ENCODE measurements at regions not wholly inside any gene's neighbourhood (a gene's known extent, or its start where the extent isn't known, plus 50 kb on each side); places are given as distances from the start of the nearest gene placed in this dataset.
"Not testable (repeated sequence)": the region's sequence is repeated elsewhere in the genome, so short reads cannot be mapped to it uniquely, and the experiment has no call there.

DNA sequence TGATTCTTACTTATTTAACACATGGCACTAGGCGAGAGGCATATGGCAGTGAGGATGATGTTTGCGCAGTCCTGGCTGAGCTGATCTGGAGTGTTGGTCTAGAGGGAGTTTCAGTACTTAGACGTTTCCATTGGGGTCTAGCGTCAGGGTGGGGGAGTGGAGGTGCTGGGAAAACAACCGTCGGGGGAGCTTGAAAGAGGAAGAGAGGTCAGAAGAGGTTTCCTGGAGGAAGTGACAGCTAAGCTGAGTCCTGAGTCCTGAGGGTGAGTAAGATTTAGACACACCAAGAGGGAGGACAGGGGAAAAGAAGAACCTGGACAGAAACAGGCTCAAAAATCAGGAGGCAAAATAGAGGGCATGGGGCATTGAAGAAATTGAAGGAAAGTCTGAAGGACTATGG, 81.4 kb downstream of the ALOX5AP start:
- peak; percentile 54 for DNase-seq

DNA sequence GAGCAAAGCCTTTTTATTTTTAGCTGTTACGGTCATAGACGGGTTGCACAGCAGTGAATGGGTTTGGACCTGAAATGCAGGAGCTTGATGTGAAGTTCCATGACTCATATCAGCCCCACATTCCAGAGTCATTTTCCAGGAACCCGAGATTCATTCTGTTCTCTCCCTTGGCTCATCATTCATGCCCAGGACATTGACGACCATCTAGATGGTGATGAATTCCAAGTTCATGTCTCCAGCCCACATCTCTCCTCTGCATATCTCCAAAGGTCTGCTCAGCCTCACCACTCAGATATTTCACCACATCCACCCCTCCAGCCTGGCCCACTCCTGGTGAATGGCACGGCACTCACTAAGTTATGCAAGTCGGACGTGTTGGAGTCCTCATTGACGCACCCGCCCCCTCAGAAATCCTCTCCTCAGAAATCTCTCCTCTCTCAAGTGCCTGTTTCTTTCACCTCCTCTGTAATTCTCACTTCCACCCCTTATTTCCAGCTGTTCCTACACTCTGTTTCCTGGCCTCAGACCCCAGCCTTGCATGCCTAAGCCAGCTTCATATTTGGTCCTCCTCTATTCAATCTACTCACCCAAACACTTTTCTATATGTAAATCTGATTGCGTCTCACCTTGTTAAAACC, 83.1 kb downstream of the ALOX5AP start:
- DNase-seq = no peak

DNA sequence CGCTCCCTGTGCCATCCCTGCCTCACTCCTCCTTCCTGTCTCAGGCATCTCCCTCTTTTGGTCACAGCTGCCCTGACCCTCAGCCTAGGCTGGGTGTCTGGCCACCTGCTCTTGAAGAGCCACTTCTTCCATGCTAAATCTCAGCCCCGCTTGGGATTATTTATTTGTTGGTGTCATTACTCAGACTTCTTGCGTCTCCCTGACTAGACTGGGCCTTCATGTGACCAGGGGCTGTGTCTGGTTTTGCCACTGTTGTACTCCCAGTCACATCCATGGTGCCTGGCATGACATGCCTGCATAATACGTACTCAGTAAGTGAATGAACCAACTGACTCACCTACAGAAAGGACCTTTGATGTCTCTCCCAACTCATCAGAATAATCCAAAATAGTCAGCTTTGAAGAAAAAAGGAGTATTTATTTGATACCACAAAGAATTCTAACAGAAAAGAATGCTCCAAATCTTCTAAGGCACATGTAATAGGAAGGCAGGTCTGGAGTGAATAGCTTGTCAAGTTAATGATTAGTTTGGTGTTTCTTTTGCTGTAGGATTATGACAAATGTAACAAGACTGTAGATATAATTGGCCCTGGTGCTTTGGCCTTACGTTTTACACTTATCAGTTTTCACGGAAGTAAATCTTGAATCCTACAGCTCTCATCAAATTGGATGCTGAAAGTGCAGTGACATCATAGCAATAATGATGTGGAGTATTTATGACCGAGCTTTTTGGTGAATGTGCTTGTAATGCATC, 84.0 kb downstream of the ALOX5AP start:
- DNase-seq = no peak

DNA sequence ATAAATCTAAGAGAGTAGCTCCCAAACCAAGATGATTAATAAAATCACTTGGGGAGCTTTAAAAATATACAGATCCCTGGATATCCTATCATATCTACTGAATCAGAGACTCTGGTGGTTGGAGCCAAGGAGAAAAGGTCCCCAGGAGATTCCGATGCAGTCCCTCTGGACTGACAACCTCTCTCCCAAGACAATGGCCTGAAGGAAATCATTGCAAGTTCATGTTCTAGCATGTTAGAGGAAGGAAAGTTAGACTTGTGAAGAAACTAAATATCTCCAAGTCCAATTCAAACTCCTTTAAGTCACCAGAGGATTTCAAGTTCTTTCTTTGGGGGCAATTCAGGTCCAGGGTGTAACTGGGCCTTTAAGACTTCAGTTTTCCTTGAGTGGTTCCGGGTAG, 84.7 kb upstream of the MEDAG start:
- no peak for DNase-seq

DNA sequence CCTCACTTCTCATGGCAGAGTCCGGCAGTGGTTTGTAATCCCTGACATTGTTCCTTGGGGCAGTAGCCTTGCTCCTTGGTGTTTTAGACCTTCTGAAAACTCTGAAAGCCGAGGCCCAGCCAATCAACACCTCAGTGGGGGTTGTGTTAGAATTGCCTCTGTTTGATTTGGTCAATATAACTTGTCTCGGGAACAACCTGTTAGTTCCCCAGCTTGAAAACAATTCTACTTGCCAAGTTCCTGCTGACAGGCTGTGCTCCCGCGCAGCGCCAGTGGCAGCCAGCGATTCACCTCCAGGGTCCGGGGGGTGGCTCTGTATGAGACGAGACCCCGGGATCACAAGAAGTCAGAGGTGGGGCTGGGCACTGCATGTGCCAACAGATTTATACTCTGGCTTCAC, 81.4 kb upstream of the MEDAG start:
- no peak for DNase-seq

DNA sequence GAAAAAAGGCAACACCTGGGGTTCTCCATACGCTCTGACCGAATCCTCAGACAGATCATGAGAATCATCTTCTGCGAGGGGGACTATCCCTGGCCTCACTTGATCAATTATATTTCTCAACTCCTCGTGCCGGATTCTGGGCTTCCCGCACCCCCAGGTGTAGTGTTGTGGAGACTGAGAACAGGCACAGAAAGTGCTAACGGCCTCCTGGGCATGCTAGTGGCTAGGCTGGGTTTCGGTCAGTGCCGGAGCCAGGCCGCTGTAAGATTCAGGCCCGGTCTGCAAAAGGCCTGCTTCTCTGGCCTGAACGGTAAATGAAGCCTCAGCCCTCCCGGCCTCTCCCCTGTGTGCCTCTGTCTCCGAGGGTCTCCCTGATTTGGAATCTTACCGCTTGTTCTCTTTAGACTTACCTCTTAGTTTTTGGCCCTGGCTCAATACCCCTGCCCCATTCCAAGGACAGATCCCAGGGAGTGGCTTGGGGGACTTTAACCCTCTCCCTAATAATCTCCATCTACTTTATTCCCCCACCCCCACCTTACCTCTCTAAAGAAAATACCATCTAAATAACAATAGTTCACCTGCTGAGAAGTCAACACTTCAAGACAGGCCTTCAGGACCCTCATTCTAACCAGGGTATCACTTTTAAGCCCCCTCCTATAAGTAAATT, 79.0 kb upstream of the MEDAG start:
- DNase-seq = no peak

DNA sequence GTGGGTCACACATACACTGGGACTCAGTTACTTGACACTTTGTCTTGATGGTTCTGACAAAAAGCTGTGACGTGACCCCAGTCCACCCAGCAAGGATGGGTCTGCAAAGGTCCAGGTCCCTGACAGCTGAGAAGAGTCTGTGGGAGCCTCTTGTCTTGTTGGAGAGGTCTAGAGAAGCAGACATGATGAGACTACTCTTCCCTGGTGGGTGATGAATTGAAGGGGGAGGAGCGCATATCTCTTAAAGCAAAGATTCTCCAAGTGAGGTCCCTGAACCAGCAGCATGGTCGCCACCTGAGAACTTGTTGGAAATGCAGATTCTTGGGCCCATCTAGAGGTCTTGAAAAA, 78.5 kb upstream of the MEDAG start:
- DNase-seq = no peak

DNA sequence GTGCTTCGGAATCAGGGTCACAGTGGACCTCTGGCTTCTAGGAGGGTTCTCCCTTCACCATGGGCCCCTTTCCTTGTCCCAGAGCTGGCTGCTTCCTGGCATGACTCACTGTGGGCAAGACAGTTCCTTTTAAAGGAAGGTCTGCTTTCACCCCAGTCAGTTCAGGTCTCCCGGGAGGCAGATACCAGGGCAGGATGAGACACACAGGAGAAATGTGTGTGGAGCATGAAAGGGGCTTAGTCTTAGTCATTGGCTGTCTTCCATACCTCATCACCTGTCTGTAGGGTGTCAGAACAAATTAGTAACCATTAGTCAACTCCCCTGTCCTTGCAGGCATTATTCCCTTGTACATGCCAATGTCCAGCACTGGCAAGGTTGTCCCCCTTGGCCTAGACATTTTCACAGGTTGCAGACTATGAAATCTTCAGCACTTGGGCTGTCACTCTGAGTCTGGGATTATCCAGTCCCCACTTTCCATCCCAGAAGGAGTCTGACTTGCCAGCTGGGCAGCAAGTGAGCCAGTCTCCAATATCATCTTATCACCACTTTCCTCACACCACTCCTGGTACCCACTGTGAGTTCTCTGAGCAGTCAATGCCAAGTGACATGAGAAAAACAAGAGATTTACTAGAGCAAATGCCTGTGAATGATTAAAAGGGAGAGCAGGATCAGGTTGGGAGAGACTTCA, 76.8 kb upstream of the MEDAG start:
- DNase-seq = no peak

DNA sequence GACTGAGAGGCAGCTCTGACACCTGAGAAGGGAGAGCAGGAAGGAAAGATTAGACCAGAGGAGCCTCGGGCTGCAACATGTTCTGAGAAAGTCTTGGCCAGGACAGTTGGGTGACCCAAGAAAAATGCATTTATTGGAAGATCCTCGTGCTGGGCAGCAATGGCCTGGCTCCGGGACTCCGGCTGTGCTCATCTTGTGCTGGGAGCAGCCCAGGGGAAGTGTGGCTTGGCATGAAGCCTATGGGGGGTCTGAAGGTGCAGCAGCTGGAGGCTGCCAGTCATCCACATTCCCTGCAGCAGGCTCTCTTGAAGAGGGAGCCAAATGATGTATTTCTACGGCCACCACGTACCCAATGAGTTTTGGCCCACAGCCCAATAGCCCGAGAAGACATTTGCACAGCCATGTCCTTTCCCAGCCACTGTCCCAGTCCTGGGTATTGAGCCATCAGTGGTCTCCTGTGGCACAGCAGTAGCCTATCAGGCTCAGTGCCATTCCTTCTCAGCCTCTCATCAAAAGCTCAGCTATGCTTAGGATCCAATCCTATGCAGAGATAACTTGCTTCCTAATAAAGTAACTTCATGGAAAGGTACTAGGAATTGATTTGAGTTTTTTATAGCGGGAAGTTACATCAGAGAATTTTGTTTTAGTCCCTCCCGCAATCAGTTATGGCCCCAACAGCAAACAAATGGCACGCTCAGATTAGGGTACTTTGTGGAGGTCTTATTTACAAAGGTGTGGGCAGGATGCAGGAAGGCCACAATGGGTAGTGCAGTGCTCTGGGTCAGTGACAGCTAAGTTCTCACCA, 76.0 kb upstream of the MEDAG start:
- no peak for DNase-seq

DNA sequence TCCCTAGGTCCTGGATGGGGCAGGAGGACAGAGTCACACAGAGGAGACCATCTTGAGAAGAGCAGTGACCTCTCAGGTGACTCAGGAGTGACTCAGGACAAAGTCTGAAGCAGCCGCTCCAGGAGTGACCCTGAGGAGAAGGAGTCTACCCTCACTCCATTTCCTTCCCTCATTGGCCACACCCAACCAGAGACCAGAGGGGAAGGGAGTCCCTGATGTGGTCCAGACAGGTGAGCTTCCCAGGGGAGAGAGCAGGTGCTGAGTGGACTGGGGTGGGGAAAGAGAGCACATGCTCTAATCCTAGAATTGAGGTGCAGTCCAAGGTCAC, 75.5 kb upstream of the MEDAG start:
- DNase-seq = no peak

DNA sequence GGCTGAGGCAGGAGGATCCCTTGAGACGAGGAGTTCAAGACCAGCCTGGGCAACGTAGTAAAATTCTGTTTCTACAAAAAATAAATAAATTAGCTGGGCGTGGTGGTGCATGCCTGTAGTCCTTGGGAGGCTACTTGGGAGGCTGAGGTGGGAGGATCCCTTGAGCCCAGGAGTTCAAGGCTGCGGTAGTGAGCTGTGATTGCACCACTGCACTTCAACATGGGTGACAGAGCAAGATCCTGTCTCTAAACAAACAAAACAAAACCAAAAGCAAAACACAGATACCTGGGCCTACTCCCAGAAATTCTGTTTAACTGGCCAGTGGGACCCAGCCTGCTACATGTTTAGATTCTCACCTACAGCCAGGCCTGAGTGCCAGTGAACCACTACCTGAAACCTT, 74.6 kb upstream of the MEDAG start:
- DNase-seq = no peak

DNA sequence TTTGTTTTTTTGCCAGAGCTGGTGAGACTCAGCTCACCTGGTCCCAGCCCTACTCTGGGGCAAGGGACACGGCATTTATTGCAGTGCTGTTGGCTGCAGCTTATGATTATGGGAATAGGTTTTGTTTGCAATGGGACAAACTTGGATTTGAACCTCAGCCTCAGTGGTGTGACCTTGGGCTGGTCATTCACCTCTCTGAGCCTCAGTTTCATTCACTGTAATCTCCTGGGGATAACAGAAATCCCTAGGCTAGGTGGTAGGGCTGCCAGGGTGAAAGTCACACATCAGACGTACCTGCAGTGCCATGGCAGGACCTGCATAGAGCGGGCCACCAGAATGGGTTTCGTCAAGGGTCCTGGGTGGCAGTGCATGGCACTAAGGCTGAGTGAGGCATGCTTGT, 73.7 kb upstream of the MEDAG start:
- no peak for DNase-seq

DNA sequence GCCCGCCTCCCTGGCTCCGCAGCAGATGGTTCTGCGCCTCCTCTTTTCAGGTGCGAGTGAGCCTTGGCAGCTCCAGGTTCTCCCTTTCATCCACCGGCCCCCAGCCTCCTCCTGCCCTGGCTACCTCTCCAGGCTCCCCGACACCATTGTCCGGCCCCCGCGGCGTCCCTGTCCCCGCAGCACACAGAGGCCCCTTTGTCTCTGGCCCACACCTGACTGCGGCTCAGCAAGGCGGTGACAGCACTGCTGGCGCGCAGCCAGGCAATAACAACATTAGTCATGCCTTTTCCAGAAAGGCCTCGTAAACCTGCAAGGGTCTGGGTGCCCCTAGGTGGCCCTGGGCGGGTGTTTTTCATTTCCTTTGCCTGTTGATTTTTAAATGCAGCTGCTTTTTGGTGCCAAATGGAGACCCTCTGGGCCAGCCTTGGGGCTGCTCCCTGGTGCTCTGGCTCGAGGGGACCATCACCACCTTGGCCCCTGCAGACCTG, 73.2 kb upstream of the MEDAG start:
- peak; percentile 60 for DNase-seq

DNA sequence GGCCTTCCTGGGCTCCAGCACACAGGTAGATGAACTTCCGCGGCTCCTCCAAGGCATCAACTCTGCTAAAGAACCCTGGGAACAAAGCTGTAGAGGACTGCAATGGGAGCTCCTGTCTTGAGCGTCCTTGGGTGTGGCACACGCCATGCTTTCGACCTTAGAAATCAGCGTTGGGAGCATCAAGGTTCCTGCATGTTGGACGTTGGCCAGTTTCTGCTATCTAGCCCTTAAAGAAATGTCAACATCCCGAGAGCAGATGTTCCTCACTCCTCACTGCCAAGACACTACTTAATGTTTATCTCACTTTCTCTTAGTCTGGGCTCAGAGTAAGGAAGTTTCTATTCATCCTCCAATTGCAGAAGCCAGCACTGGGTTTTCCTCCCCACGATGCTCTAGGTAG, 70.6 kb upstream of the MEDAG start:
- DNase-seq = peak; percentile 46

DNA sequence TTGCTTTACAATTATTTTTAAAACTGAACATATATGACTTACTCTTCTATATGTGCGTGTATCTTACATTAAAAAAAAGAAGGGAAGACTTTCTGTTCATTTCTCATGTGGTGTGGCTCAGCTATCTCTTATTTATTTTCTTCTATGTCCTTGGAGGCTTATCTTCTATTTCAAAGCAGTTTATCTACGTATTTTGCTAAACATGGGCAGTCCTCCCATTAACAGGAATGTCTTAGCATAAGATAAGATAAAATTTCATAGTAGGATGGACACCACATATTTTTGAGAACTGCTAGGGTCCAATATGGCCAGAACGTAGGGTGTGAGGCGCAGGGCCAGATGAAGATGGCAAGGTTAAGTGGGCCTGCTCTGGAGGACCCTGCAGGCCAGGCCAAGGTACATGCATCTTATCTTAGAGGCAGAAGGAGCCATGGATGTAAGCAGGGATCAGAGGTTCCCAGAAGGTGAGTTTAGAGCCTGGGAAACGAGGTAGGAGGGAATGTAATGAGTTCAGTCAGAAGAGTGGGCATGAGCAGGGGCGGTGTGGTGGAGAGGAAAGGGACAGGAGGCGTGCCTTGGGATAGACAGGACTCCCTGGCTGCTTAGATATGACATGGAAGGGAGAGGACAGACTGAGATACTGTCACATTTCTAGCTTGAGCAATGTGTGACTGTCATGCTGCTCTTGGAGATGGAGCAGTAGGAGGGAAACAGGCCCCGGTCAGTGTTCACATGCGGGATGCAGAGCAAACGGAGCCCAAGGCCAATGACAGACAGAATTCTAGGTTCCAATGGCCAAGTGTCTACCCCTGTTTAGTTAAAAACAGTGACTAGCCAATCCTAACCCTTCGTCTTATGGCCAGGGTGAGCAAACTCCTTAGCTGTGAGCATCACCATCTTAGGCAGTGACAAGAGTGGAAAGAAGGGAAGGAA, 68.6 kb upstream of the MEDAG start:
- no peak for DNase-seq

DNA sequence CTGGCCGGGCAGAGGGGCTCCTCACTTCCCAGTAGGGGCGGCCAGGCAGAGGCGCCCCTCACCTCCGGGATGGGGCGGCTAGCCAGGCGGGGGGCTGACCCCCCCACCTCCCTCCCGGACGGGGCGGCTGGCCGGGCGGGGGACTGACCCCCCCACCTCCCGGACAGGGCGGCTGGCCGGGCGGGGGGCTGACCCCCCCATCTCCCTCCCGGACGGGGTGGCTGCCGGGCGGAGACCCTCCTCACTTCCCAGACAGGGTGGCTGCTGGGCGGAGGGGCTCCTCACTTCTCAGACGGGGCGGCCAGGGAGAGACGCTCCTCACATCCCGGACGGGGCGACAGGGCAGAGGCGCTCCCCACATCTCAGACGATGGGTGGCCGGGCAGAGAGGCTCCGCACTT, 66.4 kb upstream of the MEDAG start:
- not testable (repeated sequence) for DNase-seq

DNA sequence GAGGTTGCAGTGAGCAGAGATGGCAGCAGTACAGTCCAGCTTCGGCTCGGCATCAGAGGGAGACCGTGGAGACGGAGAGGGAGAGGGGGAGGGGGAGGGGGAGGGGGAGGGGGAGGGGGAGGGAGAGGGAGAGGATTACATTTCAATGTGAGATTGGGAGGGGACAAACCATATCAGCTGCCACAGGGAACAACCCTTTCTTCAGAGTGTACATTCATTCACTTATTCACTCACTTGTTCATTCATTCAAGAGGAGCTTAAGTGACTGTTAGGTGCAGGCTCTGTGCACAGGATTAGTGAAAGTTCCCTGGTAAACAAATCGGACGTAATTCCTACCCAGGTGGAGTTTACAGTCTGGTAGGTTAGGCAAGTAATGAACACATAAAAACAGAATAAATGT, 65.6 kb upstream of the MEDAG start:
- DNase-seq = no peak

DNA sequence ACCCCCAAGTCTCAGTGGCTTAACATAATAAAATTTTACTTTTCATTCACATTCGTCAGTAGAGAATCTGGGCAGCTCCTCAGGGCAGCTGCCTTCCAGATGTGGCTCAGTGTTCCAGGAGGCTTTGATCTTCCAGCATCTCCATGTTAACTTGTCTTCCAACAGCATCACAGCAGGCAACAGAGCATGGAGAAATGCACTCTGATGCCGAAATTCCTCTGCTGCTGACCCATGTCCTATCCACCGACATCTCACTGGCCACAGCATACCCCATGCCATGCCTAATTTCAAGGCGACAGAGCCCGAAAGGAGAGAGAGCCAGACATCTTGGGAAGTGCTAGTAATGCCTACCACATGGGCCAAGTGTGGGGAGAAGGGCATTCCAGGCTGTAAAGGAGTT, 64.9 kb upstream of the MEDAG start:
- DNase-seq = no peak

DNA sequence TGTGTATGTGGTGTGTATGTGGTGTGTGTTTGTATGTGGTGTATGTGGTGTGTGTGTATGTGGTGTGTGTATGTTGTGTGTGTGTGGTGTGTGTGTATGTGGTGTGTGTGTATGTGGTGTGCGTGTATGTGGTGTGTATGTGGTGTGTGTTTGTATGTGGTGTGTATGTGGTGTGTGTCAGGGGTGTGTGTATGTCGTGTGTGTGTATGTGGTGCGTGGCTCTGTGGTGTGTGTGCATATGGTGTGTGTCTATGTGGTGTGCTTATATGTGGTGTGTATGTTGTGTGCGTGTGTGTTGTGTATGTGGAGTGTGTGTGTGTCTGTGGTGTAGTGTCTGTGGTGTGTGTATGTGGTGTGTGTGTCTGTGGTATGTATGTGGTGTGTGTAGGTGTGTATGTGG, 62.5 kb upstream of the MEDAG start:
- DNase-seq = no peak

DNA sequence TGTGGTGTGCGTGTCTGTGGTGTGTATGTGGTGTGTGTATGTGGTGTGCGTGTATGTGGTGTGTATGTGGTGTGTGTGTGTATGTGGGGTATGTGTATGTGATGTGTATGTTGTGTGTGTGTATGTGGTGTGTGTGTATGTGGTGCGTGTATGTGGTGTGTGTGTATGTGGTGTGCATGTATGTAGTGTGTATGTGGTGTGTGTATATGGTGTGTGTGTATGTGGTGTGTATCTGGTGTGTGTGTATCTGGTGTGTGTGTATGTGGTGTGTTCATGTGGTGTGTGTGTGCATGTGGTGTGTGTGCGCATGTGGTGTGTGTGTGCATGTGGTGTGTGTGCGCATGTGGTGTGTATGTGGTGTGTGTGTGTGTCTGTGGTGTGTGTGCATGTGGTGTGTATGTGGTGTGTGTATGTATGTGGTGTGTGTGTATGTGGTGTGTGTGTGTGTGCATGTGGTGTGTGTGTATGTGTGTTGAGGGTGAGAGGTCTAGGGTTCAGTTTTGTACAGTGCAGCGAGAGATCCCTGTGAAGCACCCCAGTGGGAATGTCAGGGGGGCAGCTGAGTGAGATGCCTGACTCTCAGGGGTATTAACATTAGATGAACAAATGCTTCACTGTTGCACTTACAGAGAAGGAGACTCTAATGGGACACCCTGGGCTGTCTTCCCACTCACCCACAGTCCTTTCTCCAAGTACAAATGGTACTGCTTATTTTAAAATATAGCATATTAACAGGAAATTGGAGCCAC, 61.3 kb upstream of the MEDAG start:
- peak; percentile 4 for DNase-seq
